Activated CD4-positive, alpha-beta T cell treated with anti-CD3 and anti-CD28 coated beads, Interleukin-2, amount 50 U/mL, for 16 hours (primary cell): ENCODE measurements at regions not wholly inside any gene's neighbourhood (a gene's known extent, or its start where the extent isn't known, plus 50 kb on each side); places are given as distances from the start of the nearest gene placed in this dataset.

Experiments used
- DNase-seq: peaks from one replicate; pipeline ENCODE4 v3.0.0-alpha.2; 2020

DNA sequence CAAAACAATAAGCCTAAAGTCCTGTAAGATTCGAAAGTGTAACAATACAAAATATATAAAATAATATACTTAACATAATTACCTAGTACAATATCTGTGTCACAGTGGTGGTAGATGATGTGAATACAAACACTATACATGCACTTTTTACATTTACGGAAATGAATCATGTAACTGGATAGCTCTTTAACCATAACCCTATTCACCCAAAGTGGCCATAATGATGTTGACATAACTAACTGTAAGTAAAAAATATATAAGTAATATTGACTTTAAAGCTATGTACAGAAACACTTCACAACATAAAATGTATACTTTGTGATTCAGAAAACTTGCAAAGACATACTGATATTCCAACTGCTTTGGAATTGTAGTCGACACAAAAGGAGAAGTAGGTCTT is 616.9 kb upstream of the SLC8A1 start:
- no peak for DNase-seq

DNA sequence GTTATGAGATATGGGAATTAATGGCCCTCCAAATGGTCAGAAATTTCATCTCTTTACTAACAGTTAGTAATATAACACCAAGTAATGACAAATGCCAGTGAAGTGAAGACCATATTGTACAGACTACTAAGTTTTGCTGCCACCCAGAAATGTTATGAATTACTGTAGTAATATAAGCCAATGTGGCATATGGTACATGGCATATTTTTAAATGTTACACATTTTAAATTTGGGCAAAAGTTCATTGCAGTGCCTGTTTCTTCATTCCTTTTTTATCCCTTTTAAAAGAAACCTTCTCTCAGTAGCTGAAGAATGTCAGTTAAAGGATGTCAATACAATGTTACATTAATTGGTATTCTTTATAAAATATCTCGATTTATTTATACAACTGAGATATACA is 626.5 kb upstream of the SLC8A1 start:
- no peak for DNase-seq

DNA sequence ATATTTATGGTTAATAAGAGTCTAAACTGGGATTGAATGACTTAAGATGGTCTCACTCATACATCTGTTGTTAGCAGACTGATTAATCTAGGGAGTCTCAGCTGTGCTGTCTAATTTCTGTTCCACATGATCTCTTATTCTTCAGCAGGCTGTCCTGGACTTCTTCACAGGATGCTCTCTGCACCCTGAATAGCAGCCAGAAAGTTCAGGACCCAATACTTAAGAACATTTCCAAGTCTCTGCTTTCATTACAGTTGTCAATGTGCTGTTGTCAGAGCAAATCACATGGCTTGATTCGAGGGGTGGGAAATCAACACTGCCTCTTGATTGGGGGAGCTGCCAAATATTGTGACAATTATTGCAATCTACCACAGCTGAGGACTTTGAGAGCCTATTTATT is 627.1 kb upstream of the SLC8A1 start:
- DNase-seq: no peak

DNA sequence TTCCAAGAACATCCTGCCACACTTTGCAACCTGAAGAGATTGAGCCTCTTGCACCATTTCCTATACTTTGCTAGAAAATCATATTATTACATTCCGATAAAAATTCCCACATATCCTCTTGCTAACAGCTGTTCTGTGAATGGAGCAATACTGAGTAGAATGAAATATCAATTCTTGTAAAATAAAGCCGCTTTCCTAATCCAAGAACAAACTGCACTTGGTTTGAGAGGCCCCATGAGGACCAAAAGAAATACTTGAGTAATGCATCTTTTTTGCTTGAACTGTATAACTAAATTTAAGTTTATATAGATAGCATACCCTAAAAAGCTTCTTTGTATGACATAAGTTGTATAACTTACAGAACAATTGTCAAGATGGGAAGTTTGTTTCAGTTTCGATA is 632.4 kb upstream of the SLC8A1 start:
- no peak for DNase-seq

DNA sequence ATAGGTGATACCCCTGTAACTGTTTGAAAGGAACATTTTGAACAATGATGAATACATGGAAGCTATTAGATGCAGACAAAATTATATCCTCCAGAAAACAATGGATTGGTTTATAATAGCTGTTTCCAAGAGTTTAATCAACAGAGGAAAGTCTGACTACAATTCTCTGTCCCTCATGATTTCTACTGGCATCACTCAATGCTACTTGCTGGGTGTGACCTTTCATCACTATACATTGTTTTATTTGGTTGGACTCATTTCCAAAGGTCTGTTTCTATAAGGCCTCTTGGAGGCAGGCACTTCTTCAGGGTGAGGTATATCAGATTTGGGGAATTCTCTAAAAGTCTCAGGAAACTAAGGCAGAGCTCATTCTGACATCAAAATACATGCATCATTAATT is 636.1 kb upstream of the SLC8A1 start:
- no peak for DNase-seq

DNA sequence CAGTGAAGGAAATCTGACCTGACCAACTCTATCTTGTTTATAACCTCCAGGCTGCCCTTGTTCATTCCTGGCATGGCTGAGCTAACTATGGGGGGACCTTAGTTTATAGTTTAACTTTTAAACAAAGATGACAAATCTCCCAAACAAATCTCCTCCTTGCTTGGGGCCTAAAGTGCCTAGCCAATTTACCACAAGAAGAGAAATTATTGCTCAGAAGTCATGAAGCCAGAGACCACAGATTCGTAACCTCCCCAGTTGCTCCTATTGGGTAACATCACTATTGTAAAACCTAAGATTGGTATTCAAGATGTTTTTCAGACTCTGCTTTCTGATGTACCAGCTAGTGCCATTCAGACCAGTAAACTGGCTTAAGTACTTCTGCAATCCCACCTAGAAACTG is 649.4 kb upstream of the SLC8A1 start:
- no peak for DNase-seq

DNA sequence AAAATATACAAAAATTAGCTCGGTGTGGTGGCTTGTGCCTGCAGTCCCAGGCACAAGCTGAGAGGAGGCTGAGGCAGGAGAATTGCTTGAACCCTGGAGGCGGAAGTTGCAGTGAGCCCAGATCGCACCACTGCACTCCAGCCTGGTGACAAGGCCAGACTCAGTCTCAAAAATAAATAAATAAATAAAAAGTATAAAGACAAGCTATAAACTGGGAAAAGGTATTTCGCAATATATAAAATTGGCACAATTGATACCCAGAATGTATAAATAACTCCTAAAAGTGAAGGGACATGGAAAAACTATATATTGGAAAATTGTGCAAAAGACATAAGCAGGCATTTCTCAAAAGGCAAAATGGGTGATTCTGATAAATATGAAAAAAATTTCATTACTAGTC is 657.9 kb upstream of the SLC8A1 start:
- no peak for DNase-seq

DNA sequence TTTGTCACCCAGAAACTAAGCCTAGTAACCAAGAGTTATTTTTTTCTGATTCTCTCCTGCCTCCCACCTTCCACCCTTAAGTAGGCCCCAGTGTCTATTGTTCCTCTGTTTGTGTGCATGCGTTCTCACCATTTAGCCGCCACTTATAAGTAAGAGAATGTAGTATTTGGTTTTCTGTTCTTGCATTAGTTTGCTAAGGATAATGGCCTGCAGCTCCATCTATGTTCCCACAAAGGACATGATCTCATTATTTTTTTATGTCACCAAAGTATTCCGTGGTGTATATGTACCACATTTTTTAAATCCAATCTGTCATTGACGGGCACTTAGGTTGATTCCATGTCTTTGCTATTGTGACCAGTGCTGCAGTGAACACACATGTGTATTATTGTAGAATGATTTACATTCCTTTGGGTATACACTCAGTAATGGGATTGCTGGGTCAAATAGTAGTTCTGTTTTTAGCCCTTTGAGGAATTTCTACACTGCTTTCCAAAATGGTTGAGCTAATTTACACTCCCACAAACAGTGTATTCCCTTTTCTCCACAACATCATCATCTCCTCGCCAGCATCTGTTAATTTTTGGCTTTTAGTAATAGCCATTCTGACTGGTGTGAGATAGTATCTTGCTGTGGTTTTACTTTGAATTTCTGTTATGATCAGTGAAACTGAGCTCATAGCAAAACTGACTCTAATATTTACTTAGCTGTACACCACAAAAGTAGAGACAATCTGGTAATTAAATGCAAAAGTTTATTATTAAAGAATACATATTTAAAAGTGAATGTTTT is 660.1 kb upstream of the SLC8A1 start:
- peak; percentile 2 for DNase-seq

DNA sequence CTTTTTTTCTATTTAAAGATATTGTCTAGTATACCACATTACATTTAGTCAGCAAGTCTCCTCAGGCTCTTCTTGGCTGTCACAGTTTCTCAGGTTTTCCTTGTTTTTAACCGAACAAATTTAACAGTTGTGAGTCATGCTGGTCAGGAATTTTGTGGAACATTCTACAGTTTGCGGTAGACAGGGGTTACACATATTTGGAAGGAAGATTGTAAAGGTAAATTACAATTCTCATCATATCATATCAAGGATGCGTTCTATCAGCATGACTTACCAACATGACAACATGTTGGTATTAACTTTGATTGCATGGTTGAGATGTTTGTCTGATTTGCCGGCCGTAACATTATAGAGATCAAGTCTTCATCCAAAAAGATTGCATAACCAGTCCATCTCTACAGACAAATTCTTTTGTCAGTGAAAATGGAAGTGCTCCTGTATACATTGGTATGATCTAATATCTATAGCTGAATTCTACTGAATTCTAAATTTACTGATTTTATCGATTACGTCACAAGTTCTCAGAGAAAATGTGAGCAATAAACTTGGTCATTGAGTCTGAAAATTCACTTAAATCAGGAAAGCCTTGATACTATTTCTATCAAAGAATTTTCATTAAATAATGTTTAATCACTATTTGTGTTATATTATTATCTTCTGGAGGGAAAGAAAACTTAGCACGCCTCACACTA is 664.4 kb upstream of the SLC8A1 start:
- no peak for DNase-seq

DNA sequence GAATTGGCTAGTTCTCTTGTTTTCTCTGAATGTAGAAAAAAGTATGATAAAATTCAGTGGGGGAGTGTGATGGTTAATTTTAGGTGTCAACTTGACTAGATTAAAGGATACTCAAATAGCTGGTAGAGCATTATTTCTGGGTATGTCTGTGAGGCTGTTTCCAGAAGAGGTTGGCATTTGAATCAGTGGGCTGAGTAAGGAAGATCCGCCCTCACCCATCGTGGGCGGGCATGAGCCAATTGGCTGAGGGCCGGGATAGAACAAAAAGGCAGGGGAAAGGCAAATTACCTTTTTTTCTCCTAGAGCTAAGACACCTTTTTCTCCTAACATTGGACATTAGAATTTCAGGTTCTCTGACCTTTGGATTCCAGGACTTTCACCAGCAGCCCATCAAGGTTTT is 667.6 kb upstream of the SLC8A1 start:
- DNase-seq: no peak

DNA sequence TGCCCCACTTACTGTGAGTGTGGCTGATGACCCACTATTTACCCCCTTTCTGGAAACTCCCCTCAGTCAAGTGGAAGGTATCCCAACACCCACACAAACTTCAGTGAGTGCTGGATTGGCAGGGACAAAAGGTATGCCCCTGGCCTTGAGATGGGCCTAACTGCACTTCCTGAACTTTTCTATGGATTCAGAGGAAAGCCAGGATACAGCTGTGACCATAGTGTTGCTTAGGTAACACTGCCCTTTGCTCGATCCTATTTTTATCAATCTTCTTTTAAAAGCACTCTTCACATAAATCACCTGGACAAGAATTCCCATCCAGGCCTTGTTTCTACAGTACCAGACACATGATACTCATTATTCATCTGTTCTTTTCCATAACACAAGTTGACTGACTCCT is 671.5 kb upstream of the SLC8A1 start:
- no peak for DNase-seq

DNA sequence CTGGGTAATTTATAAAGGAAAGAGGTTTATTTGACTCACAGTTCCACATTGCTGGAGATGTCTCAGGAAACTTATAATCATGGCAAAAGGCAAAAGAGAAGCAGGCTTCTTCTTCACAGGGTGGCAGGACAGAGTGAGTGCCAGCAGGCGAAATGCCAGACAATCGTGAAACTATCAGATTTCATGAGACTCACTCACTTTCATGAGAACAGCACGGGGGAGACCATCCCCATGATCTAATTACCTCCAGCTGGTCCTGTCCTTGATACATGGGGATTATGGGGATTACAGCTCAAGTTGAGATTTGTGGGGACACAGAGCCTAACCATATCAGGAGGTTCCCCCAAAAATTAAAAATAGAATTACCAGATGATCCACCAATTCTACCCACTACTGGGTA is 675.5 kb upstream of the SLC8A1 start:
- no peak for DNase-seq

DNA sequence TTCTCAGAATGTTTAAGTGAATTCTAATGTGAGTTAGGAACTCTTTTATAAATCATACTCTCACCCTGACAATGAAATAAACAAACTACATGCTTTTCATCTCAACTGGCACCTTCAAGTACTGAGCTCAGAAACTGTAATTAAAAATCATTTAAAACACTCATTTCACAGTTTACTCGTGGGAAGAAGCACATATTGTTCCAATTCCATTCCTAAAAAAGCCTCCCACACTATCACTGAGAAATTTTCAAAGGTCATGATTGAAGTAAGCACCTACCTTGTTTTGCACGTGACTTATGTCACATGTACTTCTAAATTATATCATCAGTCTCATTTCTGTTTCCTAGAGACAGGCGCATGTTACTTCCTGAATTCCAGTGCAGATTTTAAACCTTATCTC is 678.1 kb upstream of the SLC8A1 start:
- no peak for DNase-seq

DNA sequence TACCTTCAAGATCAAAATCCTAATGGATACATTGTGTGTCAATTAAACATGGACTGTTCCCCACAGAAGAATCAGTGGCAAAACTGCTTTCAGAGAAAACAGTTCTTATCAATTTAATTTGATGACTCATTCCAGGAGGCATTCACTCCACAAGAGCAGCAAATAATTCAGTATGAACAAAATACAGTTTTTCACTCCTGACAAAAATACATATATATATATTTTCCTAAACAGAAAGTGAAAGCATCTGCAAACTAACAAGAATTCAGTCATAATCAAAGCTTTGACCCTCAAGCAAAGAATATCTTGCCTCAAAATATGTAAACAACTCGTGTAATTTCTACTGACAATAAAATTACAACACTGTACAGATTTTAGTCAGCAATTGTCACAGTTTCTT is 685.1 kb upstream of the SLC8A1 start:
- peak; percentile 5 for DNase-seq

DNA sequence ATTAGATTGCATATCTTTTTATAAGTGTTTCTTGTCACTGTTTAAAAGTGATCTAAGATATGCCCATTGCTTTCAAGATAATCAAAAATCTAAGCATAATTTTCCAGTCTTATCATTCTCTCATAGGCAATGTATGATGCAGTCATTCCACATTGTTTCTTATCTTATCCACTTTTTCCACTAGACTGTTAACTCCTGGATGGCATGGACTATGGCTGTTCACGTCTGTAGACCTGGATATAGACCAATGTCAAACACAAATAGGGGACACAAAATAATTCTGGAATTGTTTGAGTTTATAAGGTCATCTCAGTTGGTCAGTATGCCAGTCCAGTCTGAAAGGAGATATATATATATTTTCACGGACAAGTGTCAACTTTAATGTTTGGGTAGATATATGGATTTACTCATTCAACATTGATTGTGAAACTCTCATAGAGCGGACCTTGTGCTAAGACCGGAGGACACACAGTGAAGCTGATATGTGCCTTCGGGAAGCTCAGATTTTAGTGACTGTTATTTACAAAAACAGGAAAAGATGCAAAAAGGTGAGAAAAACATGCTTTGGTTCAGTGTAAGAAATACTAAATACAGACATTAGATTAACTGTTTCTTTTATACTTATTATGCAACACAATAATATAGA is 689.4 kb upstream of the SLC8A1 start:
- no peak for DNase-seq

DNA sequence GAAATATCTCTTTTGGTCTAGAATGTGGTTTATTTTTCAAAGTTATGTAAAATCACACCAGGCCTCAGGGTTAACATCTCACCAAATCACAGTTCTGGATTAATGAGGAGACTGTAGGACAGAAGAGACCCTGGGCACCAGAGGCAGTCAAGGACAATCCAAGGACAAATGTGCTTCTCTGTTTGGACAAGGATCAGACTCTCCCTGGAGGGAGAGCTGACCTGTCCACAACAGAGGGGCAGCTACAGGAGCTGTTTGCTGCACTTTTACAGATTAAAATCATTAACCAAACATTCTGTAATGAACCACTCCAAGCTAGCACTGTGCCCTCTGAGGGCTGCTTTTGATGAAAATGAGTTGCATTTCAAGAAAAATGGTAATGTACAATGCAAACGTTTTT is 690.6 kb upstream of the SLC8A1 start:
- DNase-seq: no peak

DNA sequence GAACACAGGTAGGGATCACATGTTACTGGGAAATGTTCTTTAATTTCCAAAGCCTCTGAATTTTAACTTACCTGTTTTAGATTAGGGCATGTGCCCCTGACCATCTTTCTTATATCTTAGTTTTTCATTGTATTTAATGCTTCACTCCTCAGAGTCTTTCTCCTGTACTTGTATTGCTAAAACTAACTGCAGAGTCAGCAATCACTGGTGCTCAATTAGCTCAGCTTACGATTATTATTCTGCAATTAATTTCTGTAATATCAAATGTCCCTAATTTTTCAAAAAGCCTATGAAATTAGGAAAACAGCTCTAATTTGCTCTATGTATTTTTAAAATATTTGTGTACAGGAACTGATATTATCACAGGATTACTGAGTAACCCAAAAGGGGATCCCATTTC is 693.2 kb upstream of the SLC8A1 start:
- DNase-seq: no peak

DNA sequence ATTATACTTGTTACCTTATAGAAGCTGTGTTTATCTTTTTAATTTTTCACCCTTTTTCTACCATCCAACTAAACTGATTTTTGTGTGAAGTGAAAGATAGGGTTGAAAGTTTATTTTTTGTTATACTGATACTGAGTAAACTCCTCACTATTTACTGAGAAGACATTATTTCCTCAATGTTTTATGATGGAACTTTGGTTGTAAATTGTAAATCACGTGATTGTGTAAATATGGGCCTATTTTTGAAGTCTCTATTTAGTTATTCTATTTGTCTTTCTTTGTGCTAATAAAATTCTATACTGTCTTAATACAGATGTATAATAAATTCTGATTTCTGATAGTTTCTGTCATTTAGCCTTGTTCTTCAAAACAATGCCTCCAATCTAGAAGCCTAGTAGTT is 697.2 kb upstream of the SLC8A1 start:
- DNase-seq: no peak

DNA sequence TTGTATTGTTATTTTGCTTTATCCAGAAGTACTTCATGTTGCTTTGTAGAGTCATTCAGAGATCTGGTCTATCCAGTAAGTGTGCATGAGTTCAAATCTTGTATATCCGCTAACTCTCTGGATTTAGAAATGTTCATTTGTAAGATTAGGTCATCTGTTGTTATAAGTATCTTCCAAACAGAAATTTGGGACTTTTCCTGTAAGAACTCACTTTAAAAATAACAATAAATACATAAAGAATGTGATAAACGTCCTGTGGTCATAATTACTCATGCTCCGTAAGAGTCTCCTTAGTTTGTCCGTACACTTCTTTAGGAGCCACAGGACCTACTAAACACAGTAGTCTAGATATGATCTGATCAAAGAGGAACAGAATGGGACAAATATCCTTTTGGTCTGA is 699.9 kb upstream of the SLC8A1 start:
- no peak for DNase-seq

DNA sequence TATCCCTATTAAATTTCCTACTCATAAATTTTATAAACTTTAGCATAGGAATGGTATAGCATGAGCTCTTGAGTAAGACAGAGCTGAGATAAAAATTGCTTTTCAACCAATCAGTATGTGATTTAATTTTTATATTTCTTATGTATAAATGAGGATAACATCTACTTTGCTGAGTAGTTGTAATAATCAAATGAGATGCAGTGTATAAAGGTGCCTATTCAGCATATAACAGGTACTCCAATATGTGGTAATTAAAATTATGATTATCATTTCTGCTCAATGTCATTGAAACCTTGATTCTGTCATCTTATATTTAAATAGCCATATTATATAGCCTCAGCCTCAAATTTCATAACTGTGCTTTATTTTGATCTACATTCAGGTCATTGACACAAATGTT is 700.4 kb upstream of the SLC8A1 start:
- no peak for DNase-seq

DNA sequence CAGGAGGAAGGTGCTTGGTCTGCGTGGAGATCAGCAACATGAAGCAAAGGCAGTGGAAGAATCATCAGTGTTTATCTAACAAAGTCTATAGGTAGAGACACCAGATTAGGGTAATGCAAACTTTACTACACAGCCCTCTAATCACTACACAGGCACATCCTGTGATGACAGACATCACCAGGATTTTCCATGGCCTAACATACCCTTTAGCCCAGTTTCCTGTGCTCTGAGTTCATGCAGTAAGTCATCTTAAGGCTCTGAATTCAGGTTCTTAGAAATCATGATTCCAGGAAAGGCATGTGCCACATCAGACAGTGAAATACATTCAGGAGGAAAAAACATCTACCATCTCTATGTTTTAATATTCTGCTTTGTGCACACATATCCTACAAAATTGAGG is 708.5 kb upstream of the SLC8A1 start:
- DNase-seq: no peak

DNA sequence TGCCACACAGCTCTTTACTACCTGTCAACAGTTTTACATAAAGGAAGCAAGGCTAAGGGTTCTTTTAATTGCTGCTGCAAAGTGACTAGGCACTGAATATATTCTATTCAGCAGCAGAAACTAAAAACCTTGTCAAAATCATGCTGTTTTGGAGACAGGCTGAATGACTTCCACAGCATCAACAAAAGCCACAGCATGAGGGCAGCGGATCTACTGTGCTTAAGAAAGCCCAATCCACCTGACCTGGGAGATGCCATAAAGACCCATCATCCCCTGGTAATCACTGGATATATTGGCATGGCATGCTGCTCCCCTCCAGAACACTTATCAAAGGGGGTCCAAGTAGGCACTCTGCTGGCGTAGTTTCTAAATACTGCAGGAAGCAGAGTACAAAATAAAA is 715.1 kb upstream of the SLC8A1 start:
- DNase-seq: no peak

DNA sequence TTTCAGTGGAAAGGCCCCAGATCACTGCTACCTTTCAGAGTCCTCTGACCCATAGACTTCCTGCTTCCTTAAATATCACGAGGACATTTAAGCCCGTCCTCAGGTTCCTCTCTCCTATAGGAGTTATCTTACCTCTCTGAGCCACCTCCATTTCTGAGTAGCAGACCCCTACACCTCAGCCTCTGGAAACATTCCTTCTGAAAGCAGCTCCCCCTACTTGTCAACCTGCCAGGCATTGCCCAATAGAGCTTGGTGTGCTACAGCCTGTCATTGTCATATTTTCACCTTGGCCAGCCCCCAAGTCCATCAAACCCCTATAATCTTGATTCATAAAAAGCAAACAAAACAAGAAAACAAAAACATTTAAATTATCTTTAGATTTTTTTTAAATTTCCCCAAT is 717.9 kb upstream of the SLC8A1 start:
- no peak for DNase-seq

DNA sequence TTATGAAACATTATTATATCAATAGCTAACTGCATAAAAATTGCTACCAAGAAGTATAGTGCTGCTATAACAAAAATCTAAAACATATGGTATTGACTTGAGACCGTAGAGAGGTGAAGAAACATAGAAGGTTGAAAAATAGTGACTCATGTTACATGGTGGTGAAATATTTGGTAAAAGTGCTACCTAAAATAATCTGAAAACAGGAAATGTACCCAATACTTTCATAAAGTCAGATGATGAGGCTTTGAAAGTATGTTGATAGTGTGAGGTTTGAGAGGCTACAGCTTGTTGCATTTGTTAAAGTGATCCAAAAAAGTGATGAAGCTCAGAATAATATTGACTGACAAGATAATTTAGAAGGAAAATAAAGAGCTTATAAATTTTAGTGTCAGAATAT is 718.7 kb upstream of the SLC8A1 start:
- DNase-seq: no peak
